PC-9 (cell line): ENCODE measurements at regions not wholly inside any gene's neighbourhood (a gene's known extent, or its start where the extent isn't known, plus 50 kb on each side); places are given as distances from the start of the nearest gene placed in this dataset.

Experiments used
- EZH2 ChIP-seq: fragments of 200-600 bp; sonication (generic); IDR thresholded peaks from 2 replicates; pipeline ENCODE4 v1.8.0; 2017; ENCODE audit warnings: antibody characterized with exemption, low read depth
- TF ChIP-seq, protein P1 (sequence below): fragments of 200-600 bp; sonication (generic); conservative IDR thresholded peaks from 2 replicates; pipeline ENCODE4 v1.6.1; 2017; ENCODE audit warnings: mixed run types, antibody characterized with exemption, mild to moderate bottlenecking, moderate library complexity

DNA sequence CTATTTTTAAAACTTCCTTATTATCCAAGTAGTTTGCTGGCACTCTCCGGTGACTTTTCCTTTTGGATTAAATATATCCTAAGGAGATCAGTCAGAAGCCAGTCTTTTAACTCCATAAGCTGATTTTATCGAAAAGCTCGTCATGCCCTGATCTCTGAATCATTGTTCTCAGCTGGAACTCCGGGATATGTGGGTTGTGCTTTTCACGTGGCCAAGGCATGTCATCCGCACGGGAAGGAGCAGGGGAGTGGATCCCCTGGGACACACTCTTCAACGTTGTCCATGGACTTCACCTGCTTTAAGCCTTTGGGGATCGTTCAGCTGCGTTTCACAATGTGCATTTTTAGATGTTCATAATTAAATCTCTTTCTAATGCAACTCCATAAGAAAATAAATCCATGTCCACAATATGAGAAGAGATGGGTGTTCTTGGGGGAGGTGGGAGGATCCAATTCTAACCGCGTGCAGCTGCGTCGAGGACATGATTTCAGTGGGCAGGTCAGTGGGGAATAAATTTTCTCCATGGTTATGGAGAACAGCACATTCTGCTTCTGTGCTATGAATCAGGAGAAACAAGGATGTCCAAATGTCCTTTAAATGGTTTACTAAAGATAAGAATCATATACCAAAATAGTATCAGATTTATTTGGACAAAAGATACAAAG is 229.5 kb upstream of the ADARB2 start:
- TF ChIP-seq, protein P1, sequence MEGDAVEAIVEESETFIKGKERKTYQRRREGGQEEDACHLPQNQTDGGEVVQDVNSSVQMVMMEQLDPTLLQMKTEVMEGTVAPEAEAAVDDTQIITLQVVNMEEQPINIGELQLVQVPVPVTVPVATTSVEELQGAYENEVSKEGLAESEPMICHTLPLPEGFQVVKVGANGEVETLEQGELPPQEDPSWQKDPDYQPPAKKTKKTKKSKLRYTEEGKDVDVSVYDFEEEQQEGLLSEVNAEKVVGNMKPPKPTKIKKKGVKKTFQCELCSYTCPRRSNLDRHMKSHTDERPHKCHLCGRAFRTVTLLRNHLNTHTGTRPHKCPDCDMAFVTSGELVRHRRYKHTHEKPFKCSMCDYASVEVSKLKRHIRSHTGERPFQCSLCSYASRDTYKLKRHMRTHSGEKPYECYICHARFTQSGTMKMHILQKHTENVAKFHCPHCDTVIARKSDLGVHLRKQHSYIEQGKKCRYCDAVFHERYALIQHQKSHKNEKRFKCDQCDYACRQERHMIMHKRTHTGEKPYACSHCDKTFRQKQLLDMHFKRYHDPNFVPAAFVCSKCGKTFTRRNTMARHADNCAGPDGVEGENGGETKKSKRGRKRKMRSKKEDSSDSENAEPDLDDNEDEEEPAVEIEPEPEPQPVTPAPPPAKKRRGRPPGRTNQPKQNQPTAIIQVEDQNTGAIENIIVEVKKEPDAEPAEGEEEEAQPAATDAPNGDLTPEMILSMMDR = no peak
- TF ChIP-seq EZH2 = no peak
